Activated T-cell treated with anti-CD3 and anti-CD28 coated beads, Interleukin-2, amount 50 U/mL, for 24 hours (primary cell): ENCODE measurements at regions not wholly inside any gene's neighbourhood (a gene's known extent, or its start where the extent isn't known, plus 50 kb on each side); places are given as distances from the start of the nearest gene placed in this dataset.
"Not testable (repeated sequence)": the region's sequence is repeated elsewhere in the genome, so short reads cannot be mapped to it uniquely, and the experiment has no call there.

ENCODE experiments used
- DNase-seq: peaks from one replicate; pipeline ENCODE4 v3.0.0-alpha.2; 2020
- H3K27ac Mint-ChIP-seq: 2 replicates; pipeline ENCODE4 v1.8.0; 2020; ENCODE audit warnings: mild to moderate bottlenecking, mixed read lengths
- H3K27me3 Mint-ChIP-seq: 2 replicates; pipeline ENCODE4 v1.8.0; 2020; ENCODE audit warnings: mixed read lengths
- H3K36me3 Mint-ChIP-seq: 2 replicates; pipeline ENCODE4 v1.8.0; 2020; ENCODE audit warnings: low read depth, mixed read lengths
- H3K4me1 Mint-ChIP-seq: 2 replicates; pipeline ENCODE4 v1.8.0; 2020; ENCODE audit warnings: low read depth, mixed read lengths
- H3K4me3 Mint-ChIP-seq: 2 replicates; pipeline ENCODE4 v1.8.0; 2020; ENCODE audit warnings: mild to moderate bottlenecking, moderate library complexity, mixed read lengths
- H3K9me3 Mint-ChIP-seq: 2 replicates; pipeline ENCODE4 v1.8.0; 2020; ENCODE audit warnings: mixed read lengths

DNA sequence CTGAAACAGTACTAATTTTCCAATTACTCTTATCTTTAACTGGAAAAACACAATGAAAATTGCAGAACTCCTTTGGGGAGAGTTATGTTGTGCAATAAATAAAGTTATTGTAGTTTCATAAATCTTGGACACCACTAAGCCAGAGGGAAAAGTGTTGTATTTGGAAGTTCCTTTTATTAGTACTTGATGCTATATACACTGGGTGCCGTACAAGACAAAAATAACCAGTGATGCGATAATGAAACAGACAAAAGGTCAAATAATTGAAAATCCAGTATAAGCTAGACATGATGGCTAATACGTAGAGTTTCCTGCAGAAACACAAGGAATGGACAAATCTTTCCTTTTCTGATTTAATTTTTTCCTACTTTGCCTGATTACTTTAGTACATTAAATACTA, 541.1 kb downstream of the ETS1 start:
- DNase-seq: no peak
- H3K27ac Mint-ChIP-seq: no peak overlapping the region
- H3K9me3 Mint-ChIP-seq: peaks cover 7% of the 10 kb centered on the region
- H3K4me3 Mint-ChIP-seq: no peak overlapping the region
- peaks cover 59% of the 10 kb centered on the region for H3K4me1 Mint-ChIP-seq
- H3K27me3 Mint-ChIP-seq: no peaks in the 10 kb centered on the region
- H3K36me3 Mint-ChIP-seq: peaks cover 4% of the 10 kb centered on the region

DNA sequence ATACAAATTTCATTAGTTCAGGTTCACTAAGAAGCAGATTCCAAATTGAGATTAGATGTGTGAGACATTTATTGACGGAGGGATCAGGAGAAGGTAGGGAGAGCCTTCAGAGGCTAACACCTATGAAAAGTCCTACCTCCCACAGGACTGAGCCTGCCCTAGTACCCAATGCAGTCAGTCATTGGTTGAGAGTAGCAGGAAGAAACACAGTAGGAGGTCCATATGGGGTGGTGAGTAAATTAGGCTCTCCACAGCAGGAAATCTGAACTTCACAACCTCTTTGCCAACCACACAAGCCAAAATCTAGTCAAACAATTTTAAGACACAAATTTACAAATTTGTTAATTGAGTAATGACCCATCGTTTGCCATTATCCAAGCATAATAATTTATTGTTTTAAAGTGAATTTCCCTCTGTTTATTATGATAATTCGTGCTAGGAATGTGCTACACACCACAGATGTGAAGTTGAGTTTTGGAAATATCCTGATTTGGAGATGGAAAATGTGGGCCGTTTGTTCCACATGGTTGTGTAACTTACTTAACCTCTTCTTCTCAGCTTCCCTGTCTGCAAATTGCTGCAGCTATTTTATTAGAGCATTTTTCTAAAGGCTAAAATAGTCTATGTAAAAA, 542.1 kb downstream of the ETS1 start:
- Mint-ChIP-seq H3K27ac (no peak overlapping the region), H3K27me3 (no peaks in the 10 kb centered on the region), H3K9me3 (peaks cover 7% of the 10 kb centered on the region), H3K4me3 (no peak overlapping the region), H3K4me1 (peaks cover 59% of the 10 kb centered on the region), H3K36me3 (peaks cover 4% of the 10 kb centered on the region)
- no peak for DNase-seq

DNA sequence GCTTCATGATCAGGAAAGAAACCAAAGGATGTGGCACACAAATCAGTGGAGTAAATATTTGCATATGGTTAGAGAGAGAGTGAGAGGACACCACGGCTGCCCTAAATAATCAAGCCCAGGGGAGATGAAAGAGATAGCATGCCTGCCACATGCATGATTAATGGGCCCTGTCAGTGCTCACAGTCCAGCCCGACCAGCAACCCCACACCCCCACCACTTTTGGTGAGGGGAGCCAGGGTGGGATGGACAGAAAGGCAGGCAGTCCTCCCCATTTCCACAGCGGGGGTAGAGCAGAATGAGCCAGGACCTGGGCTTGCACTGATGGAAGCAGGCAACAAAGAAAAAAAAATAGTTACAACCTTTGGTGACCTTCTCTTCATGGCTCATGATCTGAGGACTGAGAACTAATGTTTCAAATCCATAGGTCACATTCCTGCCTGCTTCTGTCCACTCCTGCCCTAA, 545.0 kb downstream of the ETS1 start:
- Mint-ChIP-seq H3K27ac (peak overlapping the region; percentile 44), H3K4me1 (peaks cover 62% of the 10 kb centered on the region)

DNA sequence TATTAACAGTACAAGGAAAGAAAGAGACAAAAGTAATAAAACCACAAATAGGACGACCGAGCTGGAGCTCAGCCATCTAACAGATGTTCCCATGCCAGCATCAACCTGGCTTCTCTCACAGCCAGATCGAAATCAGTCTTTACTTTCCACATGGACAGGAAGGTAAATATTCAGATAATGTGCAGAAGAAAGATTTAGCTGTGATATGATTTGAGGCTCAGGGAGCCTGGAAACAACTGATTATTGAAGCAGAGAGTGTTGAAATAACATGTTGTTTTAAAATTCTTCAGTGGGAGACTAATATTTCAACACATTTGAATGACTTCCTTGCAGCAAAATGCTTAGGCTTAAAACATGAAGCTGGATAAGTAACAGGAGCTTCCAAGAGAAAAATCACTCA, 546.8 kb downstream of the ETS1 start:
- Mint-ChIP-seq H3K4me3 (no peak overlapping the region), H3K27me3 (no peaks in the 10 kb centered on the region), H3K4me1 (peaks cover 55% of the 10 kb centered on the region), H3K9me3 (peaks cover 7% of the 10 kb centered on the region), H3K36me3 (peaks cover 4% of the 10 kb centered on the region), H3K27ac (no peak overlapping the region)
- DNase-seq: no peak

More for the DNA sequence above, 545.0 kb downstream of the ETS1 start:
- Mint-ChIP-seq H3K27me3 (no peaks in the 10 kb centered on the region), H3K9me3 (peaks cover 7% of the 10 kb centered on the region), H3K4me3 (no peak overlapping the region), H3K36me3 (peaks cover 4% of the 10 kb centered on the region)
- no peak for DNase-seq

DNA sequence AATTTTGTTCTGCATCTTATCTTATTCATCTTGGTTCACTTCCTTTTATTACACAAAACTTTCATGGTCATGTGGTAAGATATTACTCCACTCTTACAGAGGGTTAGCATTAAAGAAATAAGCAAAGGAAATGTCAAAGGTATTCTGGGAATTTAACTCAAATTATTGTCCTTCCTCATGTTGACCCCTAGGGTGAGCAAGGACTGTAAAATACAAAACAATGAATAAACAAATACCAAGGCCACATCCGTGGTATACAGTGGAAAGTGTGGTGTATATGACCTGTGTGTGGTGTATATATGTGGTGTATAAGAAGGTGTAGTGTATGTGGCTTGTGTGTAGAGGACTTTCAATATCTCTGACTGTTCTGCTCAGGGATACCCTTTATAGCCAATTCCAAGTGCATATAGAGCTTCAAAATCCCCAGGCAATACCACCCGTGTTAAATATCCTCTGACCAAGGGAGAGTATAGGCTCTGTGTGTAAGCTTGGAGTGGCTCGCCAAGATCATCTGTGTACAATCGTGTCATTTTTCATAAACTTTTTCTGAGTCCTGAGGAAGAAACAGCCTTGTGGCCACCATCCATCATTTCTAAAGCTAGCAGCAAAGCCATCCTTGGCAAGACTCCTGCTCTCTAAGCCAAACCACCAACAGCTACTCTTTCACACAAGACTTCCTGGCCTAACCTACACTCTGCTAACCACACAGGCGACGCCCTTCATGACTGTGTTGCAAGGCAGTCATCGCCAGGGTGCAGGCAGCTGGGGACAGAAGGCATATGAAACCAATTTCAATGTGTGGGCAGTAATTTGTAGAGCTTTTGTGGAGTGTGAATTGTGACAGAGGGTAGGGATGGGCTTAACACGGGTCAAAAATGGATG, 548.0 kb downstream of the ETS1 start:
- Mint-ChIP-seq H3K36me3 (peaks cover 4% of the 10 kb centered on the region), H3K9me3 (peaks cover 7% of the 10 kb centered on the region), H3K27ac (peak overlapping the region; percentile 89), H3K4me1 (peaks cover 45% of the 10 kb centered on the region), H3K4me3 (peak overlapping the region; percentile 50), H3K27me3 (no peaks in the 10 kb centered on the region)
- peak; percentile 74 for DNase-seq

DNA sequence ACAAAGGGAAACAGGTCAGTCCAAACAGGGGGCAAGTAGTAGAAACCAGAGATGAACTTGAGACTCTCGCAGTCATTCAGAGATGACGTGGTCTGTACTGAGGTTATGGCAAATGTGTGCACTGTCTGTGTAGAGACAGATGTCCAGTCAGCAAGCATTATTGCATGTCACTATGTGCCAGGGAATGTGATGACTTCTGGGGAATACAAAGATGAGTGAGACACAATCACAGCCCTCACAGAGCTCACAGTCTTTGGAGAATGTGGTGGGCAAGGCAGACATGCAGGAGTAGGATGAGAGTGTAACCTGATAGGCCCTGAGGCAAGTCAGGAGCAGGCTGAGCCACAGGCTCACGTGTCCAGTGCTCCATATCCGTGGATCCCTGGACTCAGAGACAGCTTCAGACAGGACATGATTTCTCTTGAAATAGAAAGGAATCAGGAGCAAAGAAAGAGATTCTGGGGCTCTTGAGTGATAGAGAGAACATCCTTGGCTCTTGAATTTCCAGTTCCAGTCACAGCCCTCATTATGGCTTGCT, 550.7 kb downstream of the ETS1 start:
- Mint-ChIP-seq H3K9me3 (no peaks in the 10 kb centered on the region), H3K27me3 (no peaks in the 10 kb centered on the region), H3K27ac (no peak overlapping the region), H3K4me1 (peaks cover 38% of the 10 kb centered on the region), H3K36me3 (no peaks in the 10 kb centered on the region), H3K4me3 (no peak overlapping the region)
- no peak for DNase-seq

DNA sequence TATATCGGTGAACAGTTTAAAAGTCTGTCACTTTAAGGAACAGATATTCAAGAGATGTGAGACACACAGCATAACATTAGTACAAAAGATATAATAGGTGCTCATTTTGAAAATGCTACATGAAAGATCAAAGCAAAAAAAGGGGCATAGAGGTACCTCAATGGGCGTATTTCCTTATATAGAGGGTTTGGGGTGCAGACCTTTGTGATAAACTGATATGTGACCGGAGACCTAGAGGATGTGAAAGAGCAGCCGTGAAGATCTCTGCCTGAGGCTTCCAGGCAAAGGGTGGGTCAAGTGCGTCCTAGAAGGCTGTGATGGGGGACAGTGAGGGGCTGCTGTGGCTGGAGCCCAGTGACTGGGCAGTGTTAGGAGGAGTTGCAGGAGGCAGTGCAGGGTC, 551.4 kb downstream of the ETS1 start:
- H3K27me3 Mint-ChIP-seq: no peaks in the 10 kb centered on the region

DNA sequence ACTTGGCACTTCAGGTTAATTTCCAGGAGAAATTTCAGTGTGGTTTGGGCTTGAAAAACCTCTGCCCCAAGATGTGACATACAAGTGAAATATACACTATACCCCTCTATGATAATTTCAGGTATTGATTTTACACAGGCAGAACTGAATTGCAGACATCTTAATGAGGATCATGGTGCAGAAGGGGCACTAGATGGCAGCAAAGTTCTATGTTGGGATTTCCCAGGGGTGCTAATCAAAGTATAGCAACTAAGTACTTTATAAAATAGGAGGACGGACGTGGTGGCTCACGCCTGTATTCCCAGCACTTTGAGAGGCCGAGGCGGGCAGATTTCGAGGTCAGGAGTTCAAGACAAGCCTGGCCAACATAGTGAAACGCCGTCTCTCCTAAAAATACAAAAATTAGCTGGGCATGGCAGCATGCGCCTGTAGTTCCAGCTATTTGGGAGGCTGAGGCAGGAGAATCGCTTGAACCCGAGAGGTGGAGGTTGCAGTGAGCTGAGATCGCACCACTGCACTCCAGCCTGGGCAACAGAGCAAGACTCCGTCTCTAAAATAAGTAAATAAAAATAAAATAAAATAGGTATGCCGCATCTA, 555.7 kb downstream of the ETS1 start:
- not testable (repeated sequence) for H3K4me1 Mint-ChIP-seq, H3K36me3 Mint-ChIP-seq, H3K9me3 Mint-ChIP-seq, H3K27me3 Mint-ChIP-seq, H3K4me3 Mint-ChIP-seq, H3K27ac Mint-ChIP-seq
- DNase-seq: peak; percentile 61

More for the DNA sequence above, 551.4 kb downstream of the ETS1 start:
- DNase-seq: no peak
- Mint-ChIP-seq H3K9me3 (no peaks in the 10 kb centered on the region), H3K4me1 (peaks cover 38% of the 10 kb centered on the region), H3K36me3 (no peaks in the 10 kb centered on the region), H3K27ac (no peak overlapping the region), H3K4me3 (no peak overlapping the region)

DNA sequence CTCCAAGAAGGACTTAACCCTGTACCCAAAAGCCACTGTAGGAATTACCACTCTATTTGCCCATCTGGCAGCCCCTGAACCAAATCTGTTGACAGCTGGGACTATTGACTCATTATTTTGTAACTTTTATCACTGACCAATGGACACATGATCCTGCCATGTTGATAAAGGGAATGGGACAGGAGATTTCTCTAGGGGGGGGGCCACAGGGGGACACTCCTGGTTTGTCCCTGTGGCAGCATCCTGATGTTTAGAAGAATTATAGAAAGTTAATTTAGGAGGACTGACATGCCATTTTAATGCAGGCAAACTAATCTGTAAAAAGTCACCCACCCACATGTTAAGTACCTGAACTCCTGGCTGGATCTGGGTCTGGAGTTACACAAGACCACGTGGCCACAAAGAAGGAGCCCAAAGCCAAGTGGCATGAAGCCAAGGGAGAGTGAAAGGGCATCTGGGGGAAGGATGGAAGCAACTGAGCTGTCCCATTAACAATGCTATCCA, 558.1 kb downstream of the ETS1 start:
- DNase-seq: no peak
- Mint-ChIP-seq H3K27ac (no peak overlapping the region), H3K27me3 (peaks cover 4% of the 10 kb centered on the region), H3K9me3 (no peaks in the 10 kb centered on the region), H3K36me3 (no peaks in the 10 kb centered on the region), H3K4me1 (peaks cover 9% of the 10 kb centered on the region), H3K4me3 (no peak overlapping the region)

DNA sequence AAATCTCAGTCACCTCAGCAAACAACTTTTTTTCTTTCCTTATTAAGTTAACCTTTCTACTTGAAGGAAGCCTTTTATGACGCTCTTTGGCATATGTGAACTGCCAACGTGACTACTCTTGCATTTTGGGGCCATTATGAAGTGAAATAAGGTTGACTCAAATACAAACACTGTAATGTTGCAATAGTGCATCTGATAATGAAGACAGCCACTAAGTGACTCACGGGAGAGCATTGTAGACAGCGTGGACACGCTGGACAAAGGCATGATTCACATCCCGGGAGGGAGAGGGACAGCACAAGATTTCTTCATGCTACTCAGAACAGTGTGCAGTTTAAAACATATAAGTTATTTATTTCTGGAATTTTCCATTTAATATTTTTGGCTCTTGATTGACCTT, 560.8 kb downstream of the ETS1 start:
- Mint-ChIP-seq H3K4me3 (no peak overlapping the region), H3K27me3 (peaks cover 4% of the 10 kb centered on the region), H3K4me1 (peaks cover 8% of the 10 kb centered on the region), H3K36me3 (no peaks in the 10 kb centered on the region), H3K9me3 (no peaks in the 10 kb centered on the region), H3K27ac (no peak overlapping the region)
- DNase-seq: no peak

DNA sequence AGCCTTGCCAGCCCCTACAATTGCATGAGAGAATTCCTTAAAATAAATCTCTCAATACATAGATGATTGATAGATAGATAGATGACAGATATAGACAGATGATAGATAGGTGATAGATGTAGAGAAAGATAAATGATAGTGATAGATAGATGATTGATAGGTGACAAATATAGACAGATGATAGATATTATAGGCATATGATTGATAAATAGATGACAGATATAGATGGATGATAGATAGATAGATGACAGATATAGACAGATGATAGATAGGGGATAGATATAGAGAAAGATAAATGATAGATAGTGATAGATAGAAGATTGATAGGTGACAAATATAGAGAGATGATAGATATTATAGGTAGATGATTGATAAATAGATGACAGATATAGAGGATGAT, 564.6 kb downstream of the ETS1 start:
- Mint-ChIP-seq H3K36me3 (no peaks in the 10 kb centered on the region), H3K9me3 (no peaks in the 10 kb centered on the region), H3K27me3 (no peaks in the 10 kb centered on the region), H3K27ac (no peak overlapping the region), H3K4me3 (no peak overlapping the region), H3K4me1 (peaks cover 7% of the 10 kb centered on the region)
- DNase-seq: no peak

DNA sequence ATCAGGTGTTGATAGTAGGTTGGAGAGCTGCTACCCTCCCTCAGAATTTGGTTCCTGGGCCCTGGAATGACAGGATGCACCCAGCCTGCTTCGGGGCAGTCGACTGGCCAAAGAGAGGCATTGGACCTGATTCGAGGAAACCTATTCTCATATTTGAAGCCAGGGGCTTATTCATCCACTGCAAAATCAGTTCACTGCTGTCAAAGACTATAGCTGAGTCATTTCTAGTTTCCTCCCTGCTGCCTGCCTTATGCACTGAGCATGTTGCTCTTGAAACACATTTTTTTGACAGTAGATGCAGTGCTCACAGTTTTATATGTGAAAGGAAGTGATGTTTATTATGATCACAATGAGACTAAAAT, 565.4 kb downstream of the ETS1 start:
- Mint-ChIP-seq H3K27ac (no peak overlapping the region), H3K4me1 (peaks cover 7% of the 10 kb centered on the region), H3K27me3 (no peaks in the 10 kb centered on the region), H3K36me3 (no peaks in the 10 kb centered on the region), H3K4me3 (no peak overlapping the region), H3K9me3 (no peaks in the 10 kb centered on the region)
- no peak for DNase-seq

DNA sequence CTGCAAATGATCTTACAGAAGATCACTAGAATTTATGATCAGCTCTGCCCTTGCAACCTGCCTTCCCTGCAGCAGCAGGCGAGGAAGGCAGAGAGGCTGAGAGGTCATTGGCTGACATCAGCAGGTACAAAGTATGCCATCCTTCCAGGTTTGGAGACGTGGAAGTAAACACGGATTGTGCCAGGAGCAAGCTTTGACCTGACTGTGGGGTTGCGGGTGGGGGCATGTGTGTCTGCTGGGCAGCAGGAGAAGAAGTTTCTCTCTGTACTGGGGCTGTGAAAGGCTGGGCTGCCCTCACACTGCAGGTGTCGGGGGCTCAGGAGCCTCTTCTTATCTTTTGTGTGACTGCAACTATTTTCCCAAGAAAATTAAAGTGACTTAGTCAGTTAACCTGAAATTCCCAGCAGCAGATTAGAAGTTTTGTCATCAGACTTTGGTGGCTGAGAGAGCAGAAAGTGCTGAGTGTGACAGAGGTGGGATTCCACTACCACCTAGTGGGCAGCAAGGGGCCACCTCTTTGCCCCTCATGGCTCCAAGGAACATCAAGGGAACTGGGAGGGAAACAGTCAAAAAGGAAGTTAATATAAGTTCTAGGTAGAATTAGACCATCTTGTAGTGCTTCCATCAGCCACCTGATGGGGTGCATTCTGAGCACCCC, 565.9 kb downstream of the ETS1 start:
- Mint-ChIP-seq H3K9me3 (no peaks in the 10 kb centered on the region), H3K4me1 (peaks cover 7% of the 10 kb centered on the region), H3K36me3 (no peaks in the 10 kb centered on the region), H3K27ac (no peak overlapping the region), H3K4me3 (no peak overlapping the region), H3K27me3 (no peaks in the 10 kb centered on the region)
- no peak for DNase-seq

DNA sequence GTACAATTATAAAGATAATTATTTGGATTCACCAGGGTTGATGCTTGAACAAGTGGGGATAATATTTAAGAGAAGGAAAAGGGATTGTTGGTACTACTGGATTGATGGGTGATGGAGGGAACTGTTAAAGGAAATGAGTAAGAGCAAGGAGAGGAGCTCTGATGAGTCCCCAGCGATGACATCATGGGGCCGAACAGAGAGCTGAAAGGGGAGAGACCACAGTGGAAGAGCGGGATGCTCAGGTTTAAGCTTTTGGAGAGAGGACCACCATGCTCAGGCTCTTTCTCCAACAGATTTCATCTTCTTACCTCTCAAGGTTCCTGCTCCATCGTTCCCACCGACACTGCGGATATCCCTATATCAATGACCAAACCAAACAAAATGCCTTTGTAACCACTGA, 568.7 kb downstream of the ETS1 start:
- Mint-ChIP-seq H3K36me3 (no peaks in the 10 kb centered on the region), H3K4me1 (peaks cover 7% of the 10 kb centered on the region), H3K27me3 (no peaks in the 10 kb centered on the region), H3K4me3 (no peak overlapping the region), H3K27ac (no peak overlapping the region), H3K9me3 (no peaks in the 10 kb centered on the region)
- no peak for DNase-seq
